NCI-H345 (cell line): ENCODE measurements at regions not wholly inside any gene's neighbourhood (a gene's known extent, or its start where the extent isn't known, plus 50 kb on each side); places are given as distances from the start of the nearest gene placed in this dataset.

Experiments used
- DNase-seq: peaks from one replicate; lab custom pipeline; 2025; lab: John Stamatoyannopoulos, UW

DNA sequence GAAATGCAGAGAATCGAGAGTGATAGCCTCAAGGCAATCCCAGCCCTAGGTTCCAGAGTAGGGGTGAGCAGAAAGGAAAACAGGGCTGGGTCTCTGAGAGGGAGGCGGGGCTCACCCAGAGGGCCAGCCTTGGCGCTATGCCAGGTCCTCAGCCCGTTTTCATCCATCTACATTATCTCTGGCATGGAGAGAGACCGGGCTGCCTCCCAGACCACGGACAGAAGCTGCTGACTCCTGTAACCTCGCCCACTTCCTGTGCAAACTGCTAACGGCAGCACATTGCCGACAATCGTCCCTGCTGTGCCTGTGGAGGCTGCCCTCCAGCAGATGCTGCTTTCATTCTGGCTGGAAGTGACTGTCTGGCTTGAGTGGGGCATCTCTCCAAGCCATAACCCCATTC, 569.1 kb downstream of the NPHP4 start:
- DNase-seq: peak; percentile 82

DNA sequence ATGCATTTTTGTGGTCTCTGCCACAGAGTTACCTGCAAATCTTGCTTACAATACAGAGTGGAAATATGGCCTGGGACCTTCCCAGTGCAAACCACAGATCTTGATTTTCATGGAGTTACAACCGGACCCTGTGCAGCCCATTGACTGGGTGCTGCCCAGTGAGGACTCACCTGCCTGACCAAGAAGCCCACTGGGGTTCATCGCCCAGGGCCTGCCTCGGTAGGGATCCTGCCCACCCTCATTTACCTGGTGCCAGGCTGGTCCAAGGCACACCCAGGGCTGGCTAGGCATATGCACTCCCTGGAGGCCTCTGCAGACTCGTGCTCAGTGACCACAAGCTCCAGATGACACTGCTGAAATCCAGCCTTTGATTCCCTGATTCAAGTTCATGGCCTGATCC, 572.7 kb downstream of the NPHP4 start:
- DNase-seq: no peak

GRCh38 chr1:5416518-5416917, 575.7 kb downstream of the NPHP4 start:
- no peak for DNase-seq

GRCh38 chr1:5415606-5416005, 576.6 kb downstream of the NPHP4 start:
- DNase-seq: peak; percentile 26

DNA sequence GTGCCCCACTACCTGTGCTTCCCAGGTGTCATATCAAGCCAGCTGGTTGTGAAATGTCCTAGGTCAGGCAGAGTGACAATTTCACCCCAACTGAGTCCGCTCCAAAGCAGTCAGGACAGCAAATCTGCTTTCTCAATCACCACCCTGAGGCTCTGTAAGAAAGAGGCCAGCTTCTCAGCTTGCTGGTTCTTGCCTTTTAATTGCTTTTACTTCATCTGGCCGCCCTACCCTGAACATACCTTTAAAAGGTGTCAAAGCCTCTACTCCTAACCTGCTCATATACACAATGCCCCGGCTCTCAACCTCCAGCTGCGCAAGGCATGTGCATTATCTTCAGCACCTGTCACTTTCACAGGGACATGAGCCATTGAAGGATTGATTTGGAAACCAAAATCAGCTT, 581.6 kb downstream of the NPHP4 start:
- peak; percentile 80 for DNase-seq

- no peak for DNase-seq
Measured at GRCh38 chr1:5408401-5408800, 583.8 kb downstream of the NPHP4 start.

- no peak for DNase-seq
Measured at GRCh38 chr1:5405263-5405662, 587.0 kb downstream of the NPHP4 start.

- DNase-seq: no peak
Measured at GRCh38 chr1:5404412-5405203, 587.6 kb downstream of the NPHP4 start.

DNA sequence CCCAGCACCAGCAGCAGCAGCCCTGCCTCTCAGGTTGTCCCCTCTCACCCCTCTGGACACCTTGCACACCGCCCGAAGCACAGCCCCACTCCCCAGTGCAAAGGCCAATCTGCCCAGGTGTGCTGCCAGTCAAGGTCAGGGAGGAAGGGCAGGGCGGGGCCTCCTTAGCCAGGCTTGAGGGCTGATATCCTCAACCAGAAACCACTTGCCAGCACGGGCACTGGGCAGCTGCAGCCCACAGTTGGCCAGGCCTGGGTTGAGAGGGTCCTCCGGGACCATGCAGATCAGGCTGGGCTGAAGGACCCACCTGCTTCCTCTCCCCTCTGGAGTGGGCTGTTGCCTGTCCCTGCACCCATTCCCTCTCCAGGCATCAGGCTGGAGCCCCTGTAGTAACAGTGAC, 588.3 kb downstream of the NPHP4 start:
- DNase-seq: no peak

- DNase-seq: no peak
Measured at GRCh38 chr1:5402618-5403017, 589.6 kb downstream of the NPHP4 start.

DNA sequence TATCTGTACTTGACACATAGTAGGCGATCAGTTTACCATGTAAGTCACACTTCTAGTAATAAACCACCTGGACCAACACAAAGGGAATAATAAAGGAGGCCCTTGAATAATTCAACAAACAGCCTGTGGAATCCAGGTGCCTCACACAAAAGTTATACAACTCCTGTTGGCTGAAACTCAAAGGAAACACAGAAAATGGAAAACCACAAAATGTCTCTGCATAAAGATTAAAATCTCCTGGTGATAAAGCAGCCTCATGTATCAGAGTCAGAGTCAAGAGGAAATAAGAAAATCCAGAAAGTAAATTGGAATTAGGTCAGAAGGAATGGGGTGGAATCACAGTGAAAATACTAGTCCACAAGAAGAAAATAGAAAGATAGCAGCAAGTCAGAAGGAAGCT, 592.5 kb downstream of the NPHP4 start:
- no peak for DNase-seq

GRCh38 chr1:5396593-5396992, 595.6 kb downstream of the NPHP4 start:
- no peak for DNase-seq

GRCh38 chr1:5394111-5394510, 598.1 kb downstream of the NPHP4 start:
- DNase-seq: no peak

GRCh38 chr1:5393603-5394002, 598.6 kb downstream of the NPHP4 start:
- peak; percentile 6 for DNase-seq

GRCh38 chr1:5393146-5393545, 599.1 kb downstream of the NPHP4 start:
- DNase-seq: no peak

DNA sequence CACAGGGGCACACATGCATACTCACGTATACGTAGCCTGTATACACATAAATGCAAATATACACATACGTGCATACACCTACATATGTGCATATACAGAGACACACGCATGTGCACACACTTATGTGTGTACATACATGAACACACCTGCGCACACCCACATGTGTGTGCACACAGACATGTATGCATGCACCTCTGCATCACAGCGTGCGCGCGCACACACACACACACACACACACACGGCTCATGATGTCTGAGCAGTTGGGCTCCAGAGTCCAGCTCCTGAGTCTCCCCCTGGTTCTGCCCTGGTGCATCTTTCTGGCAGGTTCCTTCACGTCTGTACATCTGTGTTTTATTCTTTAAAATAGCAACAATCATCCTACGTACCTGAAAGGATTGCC, 600.5 kb downstream of the NPHP4 start:
- DNase-seq: no peak

DNA sequence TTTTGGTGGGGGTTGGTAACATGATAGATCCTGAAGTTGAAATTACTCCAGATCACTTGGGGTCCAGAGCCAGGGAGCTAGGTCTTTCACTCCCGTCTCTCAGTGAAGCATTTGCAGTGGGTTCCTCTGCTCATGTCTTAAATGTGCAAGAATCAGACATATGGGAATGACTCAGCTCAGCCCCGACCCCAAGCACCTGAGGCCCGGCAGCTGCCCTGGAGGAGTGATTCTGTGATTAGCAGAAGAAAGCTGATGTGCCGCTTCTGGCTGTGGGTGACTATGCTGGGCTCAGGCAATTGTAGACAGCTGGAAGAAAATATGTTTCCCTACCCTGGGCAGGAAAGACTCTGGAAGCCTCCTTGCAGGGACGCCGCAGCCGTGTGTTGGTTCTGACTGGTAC, 601.7 kb downstream of the NPHP4 start:
- DNase-seq: no peak

DNA sequence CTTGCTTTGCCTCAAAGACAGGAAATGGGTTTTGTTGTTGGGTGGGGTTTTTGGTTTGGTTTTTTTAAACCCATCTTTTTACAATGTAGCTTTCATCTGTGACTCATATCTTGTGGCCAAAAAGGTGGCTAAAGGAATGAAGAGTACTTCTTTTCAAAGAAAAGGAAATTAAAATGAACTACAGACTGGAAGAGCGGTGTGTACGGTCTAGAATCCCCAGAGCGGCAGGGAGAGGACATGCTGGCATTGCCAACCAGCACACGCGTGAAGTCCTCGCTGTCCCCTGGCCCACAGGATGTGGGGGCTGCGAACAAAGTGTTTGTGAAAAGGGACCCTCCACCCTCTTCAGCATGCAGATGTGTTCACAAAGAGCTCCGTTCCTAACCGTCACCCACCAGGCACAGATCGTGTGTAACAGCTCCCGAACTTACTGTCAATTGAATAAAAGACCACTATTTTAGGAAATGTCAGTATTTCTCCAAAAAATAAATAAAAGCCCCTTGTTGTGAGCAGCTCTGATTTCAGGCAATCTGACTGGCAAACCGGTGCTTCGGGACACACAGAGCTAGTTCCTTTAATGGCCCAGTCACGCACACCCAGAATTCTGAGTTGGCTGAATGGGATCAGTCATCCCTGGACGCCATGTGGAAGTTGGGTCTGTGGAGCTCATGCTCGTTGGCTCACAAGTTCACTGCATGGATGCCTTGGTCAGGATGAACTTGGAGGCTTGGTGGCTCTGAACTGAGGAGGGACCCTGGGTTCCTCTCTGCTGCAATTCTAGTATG, 602.9 kb downstream of the NPHP4 start:
- no peak for DNase-seq

DNA sequence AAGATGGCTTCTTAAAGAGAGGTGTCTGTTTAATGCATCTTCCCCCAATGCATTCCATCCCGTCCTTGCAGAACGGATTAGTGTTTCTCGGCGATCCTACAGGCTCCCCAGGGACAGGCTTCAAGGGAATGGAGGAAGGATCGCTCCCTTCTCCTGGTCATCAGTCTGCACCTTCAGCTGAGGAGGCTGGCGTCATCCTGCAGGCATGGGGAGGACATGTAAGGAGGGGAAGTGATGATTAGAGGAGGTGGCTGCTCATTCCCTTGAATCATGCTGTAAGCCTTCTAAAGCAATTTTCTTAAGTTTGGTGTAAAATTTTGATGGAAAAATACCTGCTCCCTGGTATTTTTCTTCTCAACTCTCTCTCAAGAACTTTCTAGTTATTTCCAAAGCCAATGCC, 603.6 kb downstream of the NPHP4 start:
- no peak for DNase-seq

DNA sequence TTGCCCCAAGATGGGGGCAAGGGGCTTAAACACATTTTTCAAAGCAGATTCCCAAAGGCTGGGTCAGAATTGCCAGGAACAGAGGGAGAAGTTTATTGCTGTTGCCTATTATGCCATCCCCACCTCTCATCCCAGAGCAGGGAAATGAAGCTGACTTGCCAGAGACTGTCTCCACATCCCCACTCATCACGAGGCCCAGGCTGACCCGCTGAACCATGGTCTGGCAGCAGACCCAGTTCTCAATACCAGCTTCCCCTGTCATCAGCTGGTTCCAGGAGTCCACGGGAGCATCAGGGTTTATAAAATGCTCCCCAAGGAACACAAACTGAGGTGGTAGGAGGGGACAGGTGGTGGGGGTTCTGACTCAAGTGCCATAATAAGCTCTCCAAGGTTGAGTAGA, 605.9 kb downstream of the NPHP4 start:
- DNase-seq: no peak

- DNase-seq: no peak
Measured at GRCh38 chr1:5385956-5386355, 606.3 kb downstream of the NPHP4 start.

- no peak for DNase-seq
Measured at GRCh38 chr1:5385096-5385799, 607.0 kb downstream of the NPHP4 start.

DNA sequence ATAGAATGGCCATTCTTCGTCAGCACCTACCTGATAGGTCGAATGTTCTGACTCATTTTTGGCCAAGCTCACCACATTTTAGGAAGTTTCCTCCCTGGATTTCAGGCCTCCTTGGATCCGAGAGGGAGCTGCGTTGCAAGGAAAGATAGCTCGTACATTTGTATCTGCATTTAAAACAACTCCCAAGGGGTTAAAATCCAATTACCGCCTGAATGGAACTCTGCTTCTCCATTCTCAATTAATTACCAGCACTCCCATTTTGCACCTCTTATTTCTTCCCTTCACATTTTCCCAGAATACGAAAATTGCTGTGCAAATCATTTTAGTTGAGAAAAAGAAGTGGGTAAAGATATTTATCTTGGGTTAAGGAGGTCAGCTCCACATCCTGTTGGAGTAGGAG, 610.7 kb downstream of the NPHP4 start:
- DNase-seq: no peak
